Upper lobe of left lung (tissue), 6 donors: ENCODE measurements at regions not wholly inside any gene's neighbourhood (a gene's known extent, or its start where the extent isn't known, plus 50 kb on each side); places are given as distances from the start of the nearest gene placed in this dataset.
"Not testable (repeated sequence)": the region's sequence is repeated elsewhere in the genome, so short reads cannot be mapped to it uniquely, and the experiment has no call there.

Source experiments
- ATAC-seq, 2 donors: fragments of 200-7000 bp; cut with Tn5 transposase; one replicate each; pipeline ENCODE4 v1.9.1; 2022; ENCODE audit warnings: mild to moderate bottlenecking in 2 of 2, moderate library complexity in 2 of 2; ENCODE audit not compliant: low FRiP score in 2 of 2
- DNase-seq, 2 donors: peaks; one replicate each; pipeline ENCODE4 v3.0.0-alpha.2; 2019 to 2020
- H3K27ac ChIP-seq, 4 donors: fragments of 200-600 bp; sonication (generic); one replicate each; pipeline ENCODE4 v1.5.1; 2016 to 2019
- H3K27me3 ChIP-seq, 4 donors: fragments of 200-600 bp; sonication (generic); one replicate each; pipeline ENCODE4 v1.5.1; 2017 to 2019
- H3K36me3 ChIP-seq, 4 donors: fragments of 200-600 bp; sonication (generic); one replicate each; pipeline ENCODE4 v1.5.1; 2016 to 2019
- H3K4me1 ChIP-seq, 4 donors: fragments of 200-600 bp; sonication (generic); one replicate each; pipeline ENCODE4 v1.5.1; 2018 to 2019
- H3K4me3 ChIP-seq, 4 donors: fragments of 200-600 bp; sonication (generic); one replicate each; pipeline ENCODE4 v1.5.1; 2017 to 2019; ENCODE audit warnings: mild to moderate bottlenecking in 2 of 4, moderate library complexity in 1 of 4
- H3K9me3 ChIP-seq, 4 donors: fragments of 200-600 bp; sonication (generic); one replicate each; pipeline ENCODE4 v1.5.1; 2018 to 2019
- CTCF ChIP-seq, 6 experiments: fragments of 450-650 bp in 4 of 6; fragments of 200-600 bp in 2 of 6; sonication (generic) in 2 of 6; IDR thresholded peaks; one replicate each; pipeline ENCODE4 v1.5.1; 2016 to 2019; ENCODE audit warnings: antibody characterized with exemption in 6 of 6
- EP300 ChIP-seq, 4 donors: sonication (generic); formaldehyde crosslinking; IDR thresholded peaks; one replicate each; pipeline ENCODE4 v1.5.1; 2017; ENCODE audit warnings: antibody characterized with exemption in 4 of 4, control low read depth in 2 of 4
- POLR2A ChIP-seq, 4 donors: fragments of 450-650 bp; IDR thresholded peaks; one replicate each; pipeline ENCODE4 v1.5.1; 2016 to 2017; ENCODE audit warnings: antibody characterized with exemption in 4 of 4, mild to moderate bottlenecking in 2 of 4
- POLR2AphosphoS5 ChIP-seq, 2 donors: sonication (generic); formaldehyde crosslinking; IDR thresholded peaks; one replicate each; pipeline ENCODE4 v1.5.1; 2017; ENCODE audit warnings: antibody characterized with exemption in 2 of 2
- WGBS, 2 donors: methylation state at CpG; one replicate each; pipeline ENCODE4 v1.1.5; 2017 to 2018; 5-methylcytosine and 5-hydroxymethylcytosine counted together
- donor health status: DM: no; HTN: no; CAD: no; lungs with moderate emphysema.
- donor health status: DM: no; HTN: yes; CAD: no; lungs with severe emphysema.

- H3K4me1 ChIP-seq = no peaks in the 10 kb centered on the region
- ATAC-seq = no peak
- no peaks in the 10 kb centered on the region for H3K9me3 ChIP-seq
- no peak overlapping the region for H3K4me3 ChIP-seq
- DNase-seq = no peak
- TF ChIP-seq POLR2A (IDR thresholded peaks at IDR 0.05) = no peak
- TF ChIP-seq EP300 (IDR thresholded peaks at IDR 0.05) = no peak
- TF ChIP-seq CTCF (IDR thresholded peaks at IDR 0.05) = no peak
- TF ChIP-seq POLR2AphosphoS5 (IDR thresholded peaks at IDR 0.05) = no peak
- no peaks in the 10 kb centered on the region for H3K27me3 ChIP-seq
- no peaks in the 10 kb centered on the region for H3K36me3 ChIP-seq
- 84 to 86% methylated on average over 6 of the region's 6 CpGs for WGBS, 2 donors
- no peak overlapping the region for H3K27ac ChIP-seq
Measured at GRCh38 chr4:187396106-187396505, 599.5 kb upstream of the ZFP42 start.

- H3K4me1 ChIP-seq, H3K27me3 ChIP-seq, DNase-seq, ATAC-seq, H3K9me3 ChIP-seq, H3K36me3 ChIP-seq, H3K27ac ChIP-seq, H3K4me3 ChIP-seq: not testable (repeated sequence)
- WGBS, 2 donors = 93 to 94% methylated on average over 3 to 10 of the region's 10 CpGs
Measured at GRCh38 chr4:187408447-187408846, 587.1 kb upstream of the ZFP42 start.

- Histone ChIP-seq H3K4me1 (no peaks in the 10 kb centered on the region), H3K27me3 (no peaks in the 10 kb centered on the region), H3K9me3 (peaks cover 0 to 5% (median 2%) of the 10 kb centered on the region in 4 donors), H3K36me3 (no peaks in the 10 kb centered on the region), H3K4me3 (no peak overlapping the region), H3K27ac (no peak overlapping the region)
- WGBS, 2 donors = 85% methylated on average over 4 of the region's 4 CpGs
- TF ChIP-seq CTCF (IDR thresholded peaks at IDR 0.05) (no peak), EP300 (IDR thresholded peaks at IDR 0.05) (no peak), POLR2AphosphoS5 (IDR thresholded peaks at IDR 0.05) (no peak), POLR2A (IDR thresholded peaks at IDR 0.05) (no peak)
- DNase-seq (no peak), ATAC-seq (no peak)
Measured at GRCh38 chr4:187413564-187414358, 581.8 kb upstream of the ZFP42 start.

GRCh38 chr4:187414716-187415115 is 580.9 kb upstream of the ZFP42 start:
- no peak overlapping the region for H3K4me3 ChIP-seq
- no peak for DNase-seq
- H3K9me3 ChIP-seq = peaks cover 0 to 5% (median 2%) of the 10 kb centered on the region in 4 donors
- no peaks in the 10 kb centered on the region for H3K4me1 ChIP-seq
- no peaks in the 10 kb centered on the region for H3K27me3 ChIP-seq
- no peak overlapping the region for H3K27ac ChIP-seq
- no peak for ATAC-seq
- 58 to 70% methylated on average over 2 of the region's 2 CpGs for WGBS, 2 donors
- TF ChIP-seq EP300 (IDR thresholded peaks at IDR 0.05) (no peak), CTCF (IDR thresholded peaks at IDR 0.05) (no peak)
- H3K36me3 ChIP-seq = no peaks in the 10 kb centered on the region

- Histone ChIP-seq H3K36me3 (no peaks in the 10 kb centered on the region), H3K4me3 (no peak overlapping the region), H3K4me1 (no peaks in the 10 kb centered on the region), H3K27ac (no peak overlapping the region), H3K9me3 (peaks cover 0 to 5% (median 2%) of the 10 kb centered on the region in 4 donors), H3K27me3 (no peaks in the 10 kb centered on the region)
- DNase-seq (no peak), ATAC-seq (no peak)
- TF ChIP-seq POLR2A (IDR thresholded peaks at IDR 0.05) (no peak), POLR2AphosphoS5 (IDR thresholded peaks at IDR 0.05) (no peak), EP300 (IDR thresholded peaks at IDR 0.05) (no peak), CTCF (IDR thresholded peaks at IDR 0.05) (no peak)
- WGBS, 2 donors = 58 to 65% methylated on average over 3 of the region's 3 CpGs
Measured at GRCh38 chr4:187415231-187415630, 580.3 kb upstream of the ZFP42 start.
